Heart left ventricle (tissue), 13 donors: ENCODE measurements at regions not wholly inside any gene's neighbourhood (a gene's known extent, or its start where the extent isn't known, plus 50 kb on each side); places are given as distances from the start of the nearest gene placed in this dataset.

ENCODE experiments used
- POLR2A ChIP-seq, 2 donors: fragments of 450-650 bp; IDR thresholded peaks; one replicate each; pipeline ENCODE4 v1.6.1; 2017; ENCODE audit warnings: antibody characterized with exemption in 2 of 2, mild to moderate bottlenecking in 2 of 2, moderate library complexity in 2 of 2
- TF ChIP-seq, protein P1 (sequence below), 12 donors: fragments of 200-600 bp; sonication (generic) in 4 of 12; IDR thresholded peaks; one replicate each; pipeline versions ENCODE4 v1.5.0 to v1.8.0; 2018 to 2022; ENCODE audit warnings: antibody characterized with exemption in 12 of 12, mild to moderate bottlenecking in 5 of 12
- donor health status: ischemic (EF 13 %, LVEDD 7.1; RV severe dilation, severe dysfunction).
- donor health status: DM: no; HTN: yes; CAD: no.
- donor health status: DM: no; HTN: no; CAD: no.
- donor health status: ischemic (EF 25% LVEDD 6.9; RV normal size, moderate dysfunction).
- donor health status: ischemic (EF 25% LVEDD 5.7; RV mildly dilated, moderate dysfunction).
- donor health status: ischemic (EF 35%, LVEDD 5.7; RV mildly dilated, moderate dysfunction).
- donor health status: nonischemic (EF 11% LVEDD 7.7; RV severe dilation, severe dysfunction).
- donor health status: DM: yes; HTN: yes; CAD: no.
- donor health status: PGD.
- donor health status: ischemic (EF 29% LVEDD 5.4; RV normal size, mild dysfunction).
- donor health status: nonischemic (EF 23%, LVEDD 6.1; RV moderate dilation, normal function).

DNA sequence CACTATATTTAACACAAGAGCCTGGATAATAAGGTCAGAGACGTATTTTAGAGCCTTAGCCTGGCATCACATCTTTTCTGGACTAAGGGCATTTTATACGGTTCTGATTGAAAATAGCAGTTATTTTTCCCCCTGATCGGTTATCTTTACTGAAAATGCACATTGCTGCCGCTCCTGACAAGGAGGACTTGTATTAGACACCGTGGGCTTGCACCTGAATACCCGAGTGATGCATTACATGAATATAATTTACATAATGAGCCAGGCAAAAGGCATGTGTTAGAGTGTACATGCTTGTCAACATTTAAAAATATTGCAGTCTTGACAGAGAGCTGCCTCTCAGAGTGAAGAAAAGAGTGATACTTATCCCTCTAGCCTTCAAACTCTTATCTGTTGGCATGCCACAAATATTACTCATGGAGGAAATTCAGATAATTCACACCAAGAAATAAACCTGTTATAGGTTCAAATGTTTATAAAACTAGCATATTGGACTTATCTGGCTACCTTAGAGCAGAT, 470.5 kb upstream of the ETAA1 start:
- TF ChIP-seq, protein P1, sequence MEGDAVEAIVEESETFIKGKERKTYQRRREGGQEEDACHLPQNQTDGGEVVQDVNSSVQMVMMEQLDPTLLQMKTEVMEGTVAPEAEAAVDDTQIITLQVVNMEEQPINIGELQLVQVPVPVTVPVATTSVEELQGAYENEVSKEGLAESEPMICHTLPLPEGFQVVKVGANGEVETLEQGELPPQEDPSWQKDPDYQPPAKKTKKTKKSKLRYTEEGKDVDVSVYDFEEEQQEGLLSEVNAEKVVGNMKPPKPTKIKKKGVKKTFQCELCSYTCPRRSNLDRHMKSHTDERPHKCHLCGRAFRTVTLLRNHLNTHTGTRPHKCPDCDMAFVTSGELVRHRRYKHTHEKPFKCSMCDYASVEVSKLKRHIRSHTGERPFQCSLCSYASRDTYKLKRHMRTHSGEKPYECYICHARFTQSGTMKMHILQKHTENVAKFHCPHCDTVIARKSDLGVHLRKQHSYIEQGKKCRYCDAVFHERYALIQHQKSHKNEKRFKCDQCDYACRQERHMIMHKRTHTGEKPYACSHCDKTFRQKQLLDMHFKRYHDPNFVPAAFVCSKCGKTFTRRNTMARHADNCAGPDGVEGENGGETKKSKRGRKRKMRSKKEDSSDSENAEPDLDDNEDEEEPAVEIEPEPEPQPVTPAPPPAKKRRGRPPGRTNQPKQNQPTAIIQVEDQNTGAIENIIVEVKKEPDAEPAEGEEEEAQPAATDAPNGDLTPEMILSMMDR (IDR thresholded peaks at IDR 0.05), result no peak
- no peak for TF ChIP-seq POLR2A (IDR thresholded peaks at IDR 0.05)
